Astrocyte (in vitro differentiated cells and primary cell): ENCODE measurements at regions not wholly inside any gene's neighbourhood (a gene's known extent, or its start where the extent isn't known, plus 50 kb on each side); places are given as distances from the start of the nearest gene placed in this dataset.

Experiments used
- DNase-seq: peaks from one replicate; pipeline ENCODE4 v3.0.0-alpha.2; 2010; ENCODE audit warnings: low read depth
- FAIRE-seq: peaks from 2 replicates; lab custom pipeline; 2011; peaks lifted over from hg19 to GRCh38; lab: Jason Lieb, UNC
- H2AFZ ChIP-seq: 2 replicates; pipeline ENCODE4 v1.6.0; 2012; ENCODE audit warnings: low read depth, low read length, inconsistent platforms
- H3K27ac ChIP-seq: 2 replicates; pipeline ENCODE4 v1.5.1; 2011; ENCODE audit warnings: low read depth, low read length, inconsistent platforms
- H3K27me3 ChIP-seq: 2 replicates; pipeline ENCODE4 v1.6.0; 2011; ENCODE audit warnings: low read length, inconsistent platforms; ENCODE audit not compliant: insufficient read depth
- H3K36me3 ChIP-seq: 2 replicates; pipeline ENCODE4 v1.5.1; 2011; ENCODE audit warnings: low read length, inconsistent platforms; ENCODE audit not compliant: insufficient read depth
- H3K4me1 ChIP-seq: 2 replicates; pipeline ENCODE4 v1.5.1; 2011; ENCODE audit warnings: low read length, inconsistent platforms; ENCODE audit not compliant: insufficient read depth
- H3K4me2 ChIP-seq: 2 replicates; pipeline ENCODE4 v1.6.0; 2012; ENCODE audit warnings: low read length, inconsistent platforms
- H3K4me3 ChIP-seq: 2 replicates; pipeline ENCODE4 v1.5.1; 2011; ENCODE audit warnings: low read depth, mild to moderate bottlenecking, low read length, inconsistent platforms; ENCODE audit not compliant: insufficient read depth
- H3K79me2 ChIP-seq: 2 replicates; pipeline ENCODE4 v1.6.0; 2012; ENCODE audit warnings: mild to moderate bottlenecking, low read length, inconsistent platforms; ENCODE audit not compliant: insufficient read depth
- H3K9ac ChIP-seq: 2 replicates; pipeline ENCODE4 v1.6.0; 2012; ENCODE audit warnings: mild to moderate bottlenecking, low read length, inconsistent platforms
- H3K9me3 ChIP-seq: 2 replicates; pipeline ENCODE4 v1.5.1; 2012; ENCODE audit warnings: low read depth, mild to moderate bottlenecking, low read length, inconsistent platforms; ENCODE audit not compliant: insufficient read depth
- H4K20me1 ChIP-seq: 2 replicates; pipeline ENCODE4 v1.6.0; 2012; ENCODE audit warnings: low read length, inconsistent platforms; ENCODE audit not compliant: insufficient read depth
- H3K27ac Mint-ChIP-seq: one replicate; pipeline ENCODE4 v1.8.0; 2021; ENCODE audit warnings: mild to moderate bottlenecking, mixed read lengths; ENCODE audit not compliant: unreplicated experiment
- H3K27me3 Mint-ChIP-seq: one replicate; pipeline ENCODE4 v1.8.0; 2021; ENCODE audit warnings: low read depth, mixed read lengths; ENCODE audit not compliant: unreplicated experiment
- H3K36me3 Mint-ChIP-seq: one replicate; pipeline ENCODE4 v1.8.0; 2021; ENCODE audit warnings: low read depth, mixed read lengths; ENCODE audit not compliant: unreplicated experiment
- H3K4me1 Mint-ChIP-seq: one replicate; pipeline ENCODE4 v1.8.0; 2021; ENCODE audit warnings: low read depth, mixed read lengths; ENCODE audit not compliant: unreplicated experiment
- H3K4me3 Mint-ChIP-seq: one replicate; pipeline ENCODE4 v1.8.0; 2021; ENCODE audit warnings: mild to moderate bottlenecking, moderate library complexity, mixed read lengths; ENCODE audit not compliant: unreplicated experiment
- H3K9me3 Mint-ChIP-seq: one replicate; pipeline ENCODE4 v1.8.0; 2021; ENCODE audit warnings: mild to moderate bottlenecking, mixed read lengths; ENCODE audit not compliant: unreplicated experiment
- CTCF ChIP-seq: IDR thresholded peaks from 2 replicates; pipeline ENCODE4 v1.5.1; 2011; ENCODE audit warnings: low read depth, mild to moderate bottlenecking, inconsistent platforms, low read length, moderate library complexity; ENCODE audit not compliant: insufficient read depth
- EZH2 ChIP-seq: IDR thresholded peaks from 2 replicates; pipeline ENCODE4 v1.6.1; 2012; ENCODE audit warnings: mild to moderate bottlenecking, low read length, inconsistent platforms; ENCODE audit not compliant: insufficient read depth

- H3K9me3 Mint-ChIP-seq: no peaks in the 10 kb centered on the region
- H3K4me1 Mint-ChIP-seq: no peaks in the 10 kb centered on the region
- no peak overlapping the region for H3K4me3 ChIP-seq
- H3K36me3 Mint-ChIP-seq: no peaks in the 10 kb centered on the region
- H3K27me3 ChIP-seq: no peaks in the 10 kb centered on the region
- H3K4me2 ChIP-seq: no peak overlapping the region
- H3K9ac ChIP-seq: no peak overlapping the region
- DNase-seq: no peak
- H4K20me1 ChIP-seq: no peaks in the 10 kb centered on the region
- H3K79me2 ChIP-seq: no peaks in the 10 kb centered on the region
- no peak overlapping the region for H3K27ac ChIP-seq
- peaks cover 5% of the 10 kb centered on the region for H3K27me3 Mint-ChIP-seq
- TF ChIP-seq EZH2 (no peak), CTCF (no peak)
- H2AFZ ChIP-seq: no peak overlapping the region
- FAIRE-seq: no peak
- H3K27ac Mint-ChIP-seq: no peak overlapping the region
- H3K9me3 ChIP-seq: no peaks in the 10 kb centered on the region
- H3K4me1 ChIP-seq: no peaks in the 10 kb centered on the region
- no peaks in the 10 kb centered on the region for H3K36me3 ChIP-seq
- no peak overlapping the region for H3K4me3 Mint-ChIP-seq
Measured at GRCh38 chr12:4069670-4070010, 196.4 kb upstream of the PARP11 start.

DNA sequence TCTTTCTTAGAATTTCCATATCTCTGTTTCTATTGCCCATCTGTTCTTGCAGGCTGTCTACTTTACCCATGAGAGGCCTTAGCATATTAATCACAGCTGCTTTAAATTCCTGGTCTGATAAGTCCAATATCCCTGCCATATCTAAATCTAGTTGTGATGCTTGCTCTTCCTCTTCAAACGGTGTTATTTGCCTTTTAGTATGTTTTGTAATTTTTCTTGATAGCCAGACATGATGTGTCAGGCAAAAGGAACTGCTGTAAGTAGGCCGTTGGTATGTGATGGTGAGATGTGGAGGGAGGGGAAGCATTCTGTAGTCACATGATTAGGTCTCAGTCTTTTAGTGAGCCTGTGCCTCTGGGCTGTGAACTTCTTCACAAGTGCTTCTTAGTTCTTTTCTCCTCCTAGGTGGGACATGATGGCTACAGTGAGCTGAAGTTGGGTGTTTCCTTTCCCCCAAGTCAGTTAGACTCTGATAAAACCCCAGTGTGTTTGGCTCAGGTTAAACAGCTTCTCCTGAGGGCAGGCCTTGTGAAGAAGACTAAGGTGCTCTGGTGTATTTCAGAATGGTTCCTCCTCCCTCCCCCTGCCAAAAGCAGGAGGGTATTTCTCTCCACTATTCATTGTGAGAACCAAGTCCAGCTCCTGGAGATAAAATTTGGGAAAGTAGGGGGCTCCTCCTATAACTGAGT lies 195.9 kb upstream of the PARP11 start:
- no peak overlapping the region for H3K9ac ChIP-seq
- no peak overlapping the region for H3K4me2 ChIP-seq
- H4K20me1 ChIP-seq: no peaks in the 10 kb centered on the region
- Mint-ChIP-seq H3K4me3 (no peak overlapping the region), H3K27ac (no peak overlapping the region), H3K9me3 (no peaks in the 10 kb centered on the region), H3K27me3 (peaks cover 5% of the 10 kb centered on the region), H3K36me3 (no peaks in the 10 kb centered on the region), H3K4me1 (no peaks in the 10 kb centered on the region)
- no peak for FAIRE-seq
- H3K4me3 ChIP-seq: no peak overlapping the region
- DNase-seq: no peak
- H3K79me2 ChIP-seq: no peaks in the 10 kb centered on the region
- TF ChIP-seq CTCF (no peak), EZH2 (no peak)
- H3K4me1 ChIP-seq: no peaks in the 10 kb centered on the region
- H3K9me3 ChIP-seq: no peaks in the 10 kb centered on the region
- no peaks in the 10 kb centered on the region for H3K27me3 ChIP-seq
- no peaks in the 10 kb centered on the region for H3K36me3 ChIP-seq
- no peak overlapping the region for H2AFZ ChIP-seq
- H3K27ac ChIP-seq: no peak overlapping the region

DNA sequence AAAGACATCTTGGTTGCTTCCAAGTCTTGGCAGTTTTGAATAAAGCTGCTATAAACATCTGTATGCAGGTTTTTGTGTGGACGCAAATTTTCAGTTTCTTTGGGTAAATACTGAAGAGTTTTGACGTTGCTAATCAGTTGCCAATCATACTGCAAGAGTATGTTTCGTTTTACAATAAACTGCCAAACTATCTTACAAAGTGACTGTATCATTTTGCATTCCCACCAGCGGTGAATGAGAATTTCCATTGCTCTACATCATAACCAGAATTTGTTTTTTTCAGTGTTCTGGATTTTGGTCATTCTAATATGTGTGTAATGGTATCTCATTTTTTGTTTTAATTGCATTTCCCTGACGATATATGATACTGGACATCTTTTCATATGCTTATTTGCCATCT lies 190.8 kb upstream of the PARP11 start:
- Histone ChIP-seq H3K79me2 (no peaks in the 10 kb centered on the region), H2AFZ (no peak overlapping the region), H3K27me3 (no peaks in the 10 kb centered on the region), H4K20me1 (no peaks in the 10 kb centered on the region), H3K4me3 (no peak overlapping the region), H3K9ac (no peak overlapping the region), H3K9me3 (no peaks in the 10 kb centered on the region), H3K27ac (no peak overlapping the region), H3K36me3 (no peaks in the 10 kb centered on the region), H3K4me2 (no peak overlapping the region), H3K4me1 (no peaks in the 10 kb centered on the region)
- Mint-ChIP-seq H3K4me3 (no peak overlapping the region), H3K4me1 (no peaks in the 10 kb centered on the region), H3K36me3 (no peaks in the 10 kb centered on the region), H3K9me3 (no peaks in the 10 kb centered on the region), H3K27ac (no peak overlapping the region), H3K27me3 (peaks cover 12% of the 10 kb centered on the region)
- no peak for TF ChIP-seq EZH2
- no peak for TF ChIP-seq CTCF
- DNase-seq (no peak), FAIRE-seq (no peak)
